Frontal cortex (tissue), 3 donors: ENCODE measurements at regions not wholly inside any gene's neighbourhood (a gene's known extent, or its start where the extent isn't known, plus 50 kb on each side); places are given as distances from the start of the nearest gene placed in this dataset.

Experiments
- DNase-seq, 2 donors: peaks; one replicate each; pipeline ENCODE4 v3.0.0; 2012; ENCODE audit warnings: low spot score in 2 of 2
- FAIRE-seq: peaks from 2 replicates; lab custom pipeline; 2012; peaks lifted over from hg19 to GRCh38; lab: Jason Lieb, UNC
- donor health status: control.
- donor health status: control.
- donor health status: control.

- FAIRE-seq (no peak), DNase-seq (no peak)
Measured at GRCh38 chr6:26249957-26250697, 114.9 kb upstream of the BTN3A2 start.

- DNase-seq (no peak), FAIRE-seq (no peak)
Measured at GRCh38 chr6:26250698-26251044, 114.3 kb upstream of the BTN3A2 start.

- FAIRE-seq = no peak
- DNase-seq = no peak
Measured at GRCh38 chr6:26251354-26252076, 113.5 kb upstream of the BTN3A2 start.

- DNase-seq (no peak), FAIRE-seq (no peak)
Measured at GRCh38 chr6:26252077-26252472, 112.9 kb upstream of the BTN3A2 start.

GRCh38 chr6:26254724-26255123 is 110.3 kb upstream of the BTN3A2 start:
- FAIRE-seq = no peak
- DNase-seq = no peak

- FAIRE-seq (no peak), DNase-seq (no peak)
Measured at GRCh38 chr6:26257272-26257671, 107.7 kb upstream of the BTN3A2 start.

GRCh38 chr6:26258212-26258977 is 106.6 kb upstream of the BTN3A2 start:
- DNase-seq = no peak
- FAIRE-seq = no peak

GRCh38 chr6:26260110-26260637 is 104.8 kb upstream of the BTN3A2 start:
- no peak for FAIRE-seq
- DNase-seq = no peak

GRCh38 chr6:26260725-26261490 is 104.1 kb upstream of the BTN3A2 start:
- FAIRE-seq (no peak), DNase-seq (no peak)

- no peak for DNase-seq
- FAIRE-seq = no peak
Measured at GRCh38 chr6:26264547-26264946, 100.5 kb upstream of the BTN3A2 start.

GRCh38 chr6:26267083-26267589 is 97.9 kb upstream of the BTN3A2 start:
- DNase-seq (no peak), FAIRE-seq (no peak)

GRCh38 chr6:26268659-26269402 is 96.2 kb upstream of the BTN3A2 start:
- DNase-seq (no peak), FAIRE-seq (no peak)

GRCh38 chr6:26269531-26270485 is 95.2 kb upstream of the BTN3A2 start:
- FAIRE-seq = no peak

GRCh38 chr6:26270486-26270861 is 94.5 kb upstream of the BTN3A2 start:
- FAIRE-seq (no peak), DNase-seq (no peak)

More at GRCh38 chr6:26269531-26270485, 95.2 kb upstream of the BTN3A2 start:
- no peak for DNase-seq

- no peak for FAIRE-seq
- peak; percentile 75 to 84 for DNase-seq
Measured at GRCh38 chr6:26270903-26271667, 93.9 kb upstream of the BTN3A2 start.

- DNase-seq = no peak
- no peak for FAIRE-seq
Measured at GRCh38 chr6:26271668-26272024, 93.4 kb upstream of the BTN3A2 start.

GRCh38 chr6:26272171-26272637 is 92.8 kb upstream of the BTN3A2 start:
- FAIRE-seq (no peak), DNase-seq (no peak)
